ENCODE measurements at regions not wholly inside any gene's neighbourhood (a gene's known extent, or its start where the extent isn't known, plus 50 kb on each side); places are given as distances from the start of the nearest gene placed in this dataset.
A peak's percentile ranks its signal among the peaks of the same experiment; 100 is the strongest.

DNA sequence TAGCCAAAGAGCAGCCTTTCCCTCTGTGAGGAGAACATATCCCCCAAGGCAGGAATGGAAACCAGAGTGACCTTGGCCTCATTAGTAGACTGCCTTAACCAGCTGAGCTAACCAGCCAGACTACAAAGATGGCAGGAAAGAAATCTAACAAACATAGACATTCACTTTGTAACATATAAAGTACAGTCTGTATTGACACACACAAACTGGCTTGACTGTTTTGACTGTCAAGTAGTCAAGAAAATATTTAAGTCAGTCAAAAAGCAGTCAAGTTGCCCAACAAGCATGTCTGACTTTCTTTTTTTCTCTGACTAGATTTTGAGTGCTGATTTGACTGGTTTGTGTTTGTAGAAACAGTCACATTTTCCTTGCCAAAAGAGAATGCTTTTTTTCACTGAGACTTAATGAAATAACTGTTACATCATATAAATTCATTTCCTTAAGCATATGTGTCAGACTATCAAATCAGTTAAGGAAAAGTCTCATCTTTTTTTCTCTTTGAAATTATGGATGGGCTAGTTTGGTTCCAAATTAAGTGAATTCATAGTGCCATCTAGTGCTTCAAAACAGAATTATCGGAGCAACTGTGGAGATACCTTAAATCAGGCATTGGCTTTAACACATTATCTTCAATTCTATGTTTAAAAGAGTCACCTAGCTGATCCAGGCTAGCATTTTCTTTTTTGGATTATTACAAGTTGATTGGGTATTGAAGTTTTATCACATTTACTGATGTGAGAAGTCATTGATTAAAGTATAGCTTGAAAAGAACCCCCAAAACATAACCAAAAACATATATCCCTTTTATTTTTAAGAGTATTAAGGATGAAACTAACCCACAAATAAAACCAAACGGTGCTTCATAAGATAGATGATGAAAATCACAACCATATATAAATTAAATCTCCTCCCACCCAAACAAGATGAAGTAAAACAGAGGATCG lies 75.0 kb downstream of the ATP6V1G3 start:
- Histone ChIP-seq H3K27ac (no peak overlapping the region), H3K9me3 (no peaks in the 10 kb centered on the region), H3K4me3 (no peak overlapping the region), H3K36me3 (no peaks in the 10 kb centered on the region), H3K4me1 (no peaks in the 10 kb centered on the region), H3K27me3 (no peaks in the 10 kb centered on the region)
- TF ChIP-seq CTCF (IDR thresholded peaks at IDR 0.05) = peak in 5 of 7 experiments; percentile 30 to 54 (median 42)
- no peak for TF ChIP-seq POLR2A (IDR thresholded peaks at IDR 0.05)
- no peak for TF ChIP-seq EP300 (IDR thresholded peaks at IDR 0.05)
- intact Hi-C loops (cut with DNase I; ENCODE audit: low total_unique reads) = loop anchor here (10.0 kb wide), 1 partner anchor 381 kb away; no protein-coding TSS in a partner anchor
- peak in 1 of 2 donors; percentile 71 for DNase-seq
- 32 to 37% (median 36%) methylated on average over 3 of the region's 3 CpGs for WGBS, 5 donors

- no peak for TF ChIP-seq POLR2AphosphoS5 (IDR thresholded peaks at IDR 0.05)
- no peak for TF ChIP-seq EP300 (IDR thresholded peaks at IDR 0.05)
- TF ChIP-seq POLR2A (IDR thresholded peaks at IDR 0.05) = no peak
- no peak for TF ChIP-seq CTCF (IDR thresholded peaks at IDR 0.05)
- no peak overlapping the region for H3K27ac ChIP-seq
- H3K4me1 ChIP-seq = no peaks in the 10 kb centered on the region
- no peak for DNase-seq
- H3K9me3 ChIP-seq = no peaks in the 10 kb centered on the region
- no peaks in the 10 kb centered on the region for H3K36me3 ChIP-seq
- no peak overlapping the region for H3K4me3 ChIP-seq
- intact Hi-C loops (cut with DNase I; ENCODE audit: low total_unique reads) = loop anchor here (10.0 kb wide), 1 partner anchor 379 kb away; no protein-coding TSS in a partner anchor
- H3K27me3 ChIP-seq = no peaks in the 10 kb centered on the region
Measured at GRCh38 chr1:198463709-198464108, 76.8 kb downstream of the ATP6V1G3 start.

DNA sequence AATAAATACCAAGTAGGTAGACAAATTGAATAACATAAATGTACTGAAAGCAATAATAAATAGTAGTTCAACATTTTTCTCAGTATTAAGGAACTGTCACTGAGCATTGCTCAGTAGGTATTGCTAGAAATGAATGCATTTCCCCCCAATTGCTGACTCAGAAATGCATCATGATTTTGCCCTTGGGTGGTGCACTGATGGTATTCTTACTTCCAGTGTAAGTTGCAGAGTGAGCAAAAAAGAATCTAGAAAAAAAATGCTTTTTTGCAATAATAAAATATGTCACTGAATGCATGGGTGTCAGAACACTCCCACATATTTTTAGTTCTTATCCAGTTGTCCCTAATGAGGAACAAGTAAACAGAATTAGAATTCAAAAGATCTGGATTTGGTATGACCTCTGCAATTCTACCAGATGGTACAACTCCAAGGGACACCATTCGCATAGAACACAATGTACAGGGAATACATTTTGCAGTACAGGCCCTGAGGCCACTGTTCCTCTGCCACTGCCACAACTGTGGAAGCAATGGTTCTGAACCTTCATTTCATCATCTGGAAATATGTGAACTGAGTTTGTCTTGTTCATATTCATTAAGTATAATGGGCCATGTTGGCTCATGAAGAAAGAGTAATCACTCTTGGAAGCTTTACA lies 78.0 kb downstream of the ATP6V1G3 start:
- no peak for DNase-seq
- intact Hi-C loops (cut with DNase I; ENCODE audit: low total_unique reads) = loop anchor here (10.0 kb wide), 1 partner anchor 378 kb away; no protein-coding TSS in a partner anchor
- Histone ChIP-seq H3K4me3 (no peak overlapping the region), H3K27ac (no peak overlapping the region), H3K4me1 (no peaks in the 10 kb centered on the region), H3K9me3 (no peaks in the 10 kb centered on the region), H3K36me3 (no peaks in the 10 kb centered on the region), H3K27me3 (no peaks in the 10 kb centered on the region)
- WGBS, 5 donors = 90 to 95% (median 94%) methylated on average over 1 of the region's 1 CpG
- TF ChIP-seq POLR2A (IDR thresholded peaks at IDR 0.05) (no peak), POLR2AphosphoS5 (IDR thresholded peaks at IDR 0.05) (no peak), CTCF (IDR thresholded peaks at IDR 0.05) (no peak), EP300 (IDR thresholded peaks at IDR 0.05) (no peak)

DNA sequence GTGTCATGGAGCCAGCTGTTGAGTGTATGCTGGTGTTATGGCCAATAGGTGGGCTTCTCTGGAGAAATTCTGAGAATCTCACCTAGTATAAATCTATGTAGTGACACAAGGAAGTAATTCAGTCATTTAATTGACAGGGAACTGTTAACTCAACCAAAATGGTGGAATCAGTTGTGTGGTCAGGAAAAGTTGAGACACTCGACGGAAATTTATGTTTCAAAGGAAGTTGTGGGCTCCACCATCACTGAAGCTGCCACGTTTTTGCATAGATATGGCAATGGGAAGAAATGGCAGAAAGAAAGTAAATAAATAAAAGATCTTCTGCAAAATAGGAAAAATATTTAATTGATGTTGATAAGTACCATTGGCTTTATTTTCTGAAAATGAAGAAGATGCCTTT lies 84.5 kb downstream of the ATP6V1G3 start:
- Histone ChIP-seq H3K36me3 (no peaks in the 10 kb centered on the region), H3K4me3 (no peak overlapping the region), H3K4me1 (no peaks in the 10 kb centered on the region), H3K9me3 (no peaks in the 10 kb centered on the region), H3K27me3 (no peaks in the 10 kb centered on the region), H3K27ac (no peak overlapping the region)
- intact Hi-C loops (cut with DNase I; ENCODE audit: low total_unique reads) = no loop called here
- 74 to 83% (median 81%) methylated on average over 3 of the region's 3 CpGs for WGBS, 5 donors
- TF ChIP-seq POLR2A (IDR thresholded peaks at IDR 0.05) (no peak), POLR2AphosphoS5 (IDR thresholded peaks at IDR 0.05) (no peak), EP300 (IDR thresholded peaks at IDR 0.05) (no peak), CTCF (IDR thresholded peaks at IDR 0.05) (no peak)
- no peak for DNase-seq
